Spleen (tissue), 11 donors: ENCODE measurements at regions not wholly inside any gene's neighbourhood (a gene's known extent, or its start where the extent isn't known, plus 50 kb on each side); places are given as distances from the start of the nearest gene placed in this dataset.

Experiments
- DNase-seq: peaks from one replicate; pipeline ENCODE4 v3.0.0-alpha.2; 2020
- H3K27ac ChIP-seq, 8 donors: fragments of 200-600 bp; sonication (generic) in 7 of 8; 1 replicate in 4 of 8; 2 replicates in 4 of 8; pipeline versions ENCODE4 v1.5.0 to v1.8.0; 2016 to 2021; ENCODE audit warnings: inconsistent platforms in 4 of 8, mild to moderate bottlenecking in 4 of 8, moderate library complexity in 1 of 8
- H3K27me3 ChIP-seq, 7 donors: fragments of 200-600 bp; sonication (generic) in 6 of 7; replicated peaks in 1 of 7; 1 replicate in 4 of 7; 2 replicates in 3 of 7; pipeline versions ENCODE4 v1.5.0 to v1.8.0; 2016 to 2021; ENCODE audit warnings: inconsistent platforms in 3 of 7, mild to moderate bottlenecking in 1 of 7
- H3K36me3 ChIP-seq, 6 donors: fragments of 200-600 bp; sonication (generic) in 5 of 6; 1 replicate in 4 of 6; 2 replicates in 2 of 6; pipeline versions ENCODE4 v1.5.0 to v1.8.0; 2016 to 2021; ENCODE audit warnings: inconsistent platforms in 2 of 6
- H3K4me1 ChIP-seq, 6 donors: fragments of 200-600 bp; sonication (generic) in 5 of 6; 1 replicate in 3 of 6; 2 replicates in 3 of 6; pipeline versions ENCODE4 v1.5.0 to v1.8.0; 2016 to 2021; ENCODE audit warnings: inconsistent platforms in 3 of 6
- H3K4me3 ChIP-seq, 8 donors: fragments of 200-600 bp; sonication (generic) in 7 of 8; 1 replicate in 4 of 8; 2 replicates in 4 of 8; pipeline versions ENCODE4 v1.5.0 to v1.8.0; 2016 to 2021; ENCODE audit warnings: inconsistent platforms in 4 of 8, mild to moderate bottlenecking in 4 of 8, moderate library complexity in 2 of 8
- H3K9me3 ChIP-seq, 8 donors: fragments of 200-600 bp; sonication (generic) in 7 of 8; 1 replicate in 4 of 8; 2 replicates in 4 of 8; pipeline versions ENCODE4 v1.5.0 to v1.8.0; 2016 to 2021; ENCODE audit warnings: inconsistent platforms in 4 of 8
- POLR2A ChIP-seq, 3 donors: fragments of 450-650 bp; IDR thresholded peaks; one replicate each; pipeline ENCODE4 v1.5.1; 2017; ENCODE audit warnings: antibody characterized with exemption in 3 of 3, mild to moderate bottlenecking in 1 of 3
- POLR2AphosphoS5 ChIP-seq, 3 donors: sonication (generic); formaldehyde crosslinking; IDR thresholded peaks; one replicate each; pipeline ENCODE4 v1.5.1; 2017; ENCODE audit warnings: antibody characterized with exemption in 3 of 3
- WGBS, 5 donors: extraction: QIAGEN DNeasy Blood & Tissue Kit in 3 of 5; methylation state at CpG; one replicate each; pipeline versions ENCODE4 v1.1.5 to v1.1.7; 2013 to 2018; 5-methylcytosine and 5-hydroxymethylcytosine counted together
- intact Hi-C: fragments of 100-400 bp; cut with DNase I; formaldehyde crosslinking; loops from one replicate; pipeline ENCODE4 v1.15.0; 2023; ENCODE audit warnings: low total_unique reads
- TF ChIP-seq, protein P1 (sequence below), 11 experiments: fragments of 200-600 bp in 7 of 11; fragments of 450-650 bp in 4 of 11; sonication (generic) in 4 of 11; IDR thresholded peaks in 8 of 11; conservative IDR thresholded peaks in 3 of 11; 1 replicate in 7 of 11; 2 replicates in 4 of 11; pipeline versions ENCODE4 v1.4.0 to v1.8.0; 2016 to 2021; ENCODE audit warnings: antibody characterized with exemption in 11 of 11, inconsistent platforms in 4 of 11, mild to moderate bottlenecking in 1 of 11
- donor health status: healthy with polysubstance abuse.
- donor health status: DM: no; HTN: no; CAD: no; lungs with moderate emphysema.
- donor health status: DM: no; HTN: no; CAD: no.
- donor health status: Bipolar disorder and iron deficiency.
- donor health status: healthy.
- donor health status: DM: no; HTN: no; CAD: no.
- donor health status: DM: yes; HTN: yes; CAD: no.

DNA sequence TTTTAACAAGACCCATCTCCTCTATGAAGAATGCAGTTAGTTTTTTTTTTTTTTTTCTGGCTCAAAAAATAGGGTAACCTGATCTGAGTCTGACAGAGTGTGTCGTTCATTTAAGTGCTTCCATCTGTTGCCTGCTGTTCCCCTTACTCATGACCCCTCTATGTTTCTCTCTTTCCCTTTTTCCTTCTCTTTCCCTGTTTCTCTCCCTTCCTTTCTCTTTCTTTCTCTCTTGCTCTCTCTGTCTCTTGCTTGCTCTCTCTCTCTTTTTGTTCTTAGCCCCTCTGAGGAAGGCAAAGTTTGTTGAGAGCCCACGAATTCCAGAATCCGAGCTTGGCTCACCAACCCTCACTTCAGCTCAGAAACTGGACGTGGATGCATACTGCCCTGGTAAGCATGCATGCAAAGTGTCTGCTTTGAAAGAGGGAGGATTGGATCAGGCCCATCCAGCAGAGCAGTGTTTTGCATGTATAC lies 185.0 kb downstream of the TANC2 start:
- Histone ChIP-seq H3K4me3 (no peak overlapping the region), H3K27ac (no peak overlapping the region), H3K9me3 (no peaks in the 10 kb centered on the region), H3K27me3 (no peaks in the 10 kb centered on the region), H3K36me3 (no peaks in the 10 kb centered on the region), H3K4me1 (no peaks in the 10 kb centered on the region)
- DNase-seq, result no peak
- WGBS, 5 donors, result 66 to 86% (median 75%) methylated on average over 4 of the region's 4 CpGs
- TF ChIP-seq, protein P1, sequence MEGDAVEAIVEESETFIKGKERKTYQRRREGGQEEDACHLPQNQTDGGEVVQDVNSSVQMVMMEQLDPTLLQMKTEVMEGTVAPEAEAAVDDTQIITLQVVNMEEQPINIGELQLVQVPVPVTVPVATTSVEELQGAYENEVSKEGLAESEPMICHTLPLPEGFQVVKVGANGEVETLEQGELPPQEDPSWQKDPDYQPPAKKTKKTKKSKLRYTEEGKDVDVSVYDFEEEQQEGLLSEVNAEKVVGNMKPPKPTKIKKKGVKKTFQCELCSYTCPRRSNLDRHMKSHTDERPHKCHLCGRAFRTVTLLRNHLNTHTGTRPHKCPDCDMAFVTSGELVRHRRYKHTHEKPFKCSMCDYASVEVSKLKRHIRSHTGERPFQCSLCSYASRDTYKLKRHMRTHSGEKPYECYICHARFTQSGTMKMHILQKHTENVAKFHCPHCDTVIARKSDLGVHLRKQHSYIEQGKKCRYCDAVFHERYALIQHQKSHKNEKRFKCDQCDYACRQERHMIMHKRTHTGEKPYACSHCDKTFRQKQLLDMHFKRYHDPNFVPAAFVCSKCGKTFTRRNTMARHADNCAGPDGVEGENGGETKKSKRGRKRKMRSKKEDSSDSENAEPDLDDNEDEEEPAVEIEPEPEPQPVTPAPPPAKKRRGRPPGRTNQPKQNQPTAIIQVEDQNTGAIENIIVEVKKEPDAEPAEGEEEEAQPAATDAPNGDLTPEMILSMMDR (IDR thresholded peaks at IDR 0.05 in 8 of 11, conservative IDR thresholded peaks at IDR 0.05 in 3 of 11), result no peak
- TF ChIP-seq POLR2A (IDR thresholded peaks at IDR 0.05) (no peak), POLR2AphosphoS5 (IDR thresholded peaks at IDR 0.05) (no peak)
- intact Hi-C loops, result no loop called here

DNA sequence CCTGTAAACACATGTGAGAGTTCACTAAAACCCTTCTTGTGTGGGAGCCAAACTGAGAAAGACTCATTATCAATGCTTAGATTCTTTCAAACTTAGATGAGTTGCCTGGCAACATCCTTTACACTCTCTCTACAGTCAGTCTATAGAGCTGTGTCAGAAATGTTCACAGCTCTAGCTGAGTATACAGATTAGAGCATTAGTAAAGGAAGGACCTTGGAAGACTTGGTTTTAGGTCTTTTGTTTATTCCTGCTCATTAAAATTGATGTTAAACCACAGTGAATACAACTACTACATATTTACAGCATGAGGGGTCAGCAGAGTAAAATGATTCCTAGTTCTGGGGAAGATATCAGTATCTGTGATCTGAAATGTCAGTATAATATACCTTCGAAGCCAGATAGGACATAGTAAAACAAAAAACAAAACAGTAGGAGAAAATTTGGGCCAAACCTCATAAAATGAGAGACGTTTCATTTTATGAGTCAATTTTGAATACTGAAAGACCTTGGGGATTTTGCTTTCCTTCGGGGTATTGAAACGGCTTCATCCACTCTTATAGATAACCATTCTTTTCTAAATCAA lies 186.0 kb downstream of the TANC2 start:
- Histone ChIP-seq H3K9me3 (no peaks in the 10 kb centered on the region), H3K36me3 (no peaks in the 10 kb centered on the region), H3K4me3 (no peak overlapping the region), H3K27me3 (no peaks in the 10 kb centered on the region), H3K4me1 (no peaks in the 10 kb centered on the region), H3K27ac (no peak overlapping the region)
- intact Hi-C loops, result no loop called here
- WGBS, 5 donors, result 68 to 83% (median 82%) methylated on average over 4 of the region's 4 CpGs
- no peak for DNase-seq
- TF ChIP-seq POLR2AphosphoS5 (IDR thresholded peaks at IDR 0.05), result no peak
- TF ChIP-seq POLR2A (IDR thresholded peaks at IDR 0.05), result no peak
- TF ChIP-seq, protein P1 (IDR thresholded peaks at IDR 0.05 in 8 of 11, conservative IDR thresholded peaks at IDR 0.05 in 3 of 11), result no peak

DNA sequence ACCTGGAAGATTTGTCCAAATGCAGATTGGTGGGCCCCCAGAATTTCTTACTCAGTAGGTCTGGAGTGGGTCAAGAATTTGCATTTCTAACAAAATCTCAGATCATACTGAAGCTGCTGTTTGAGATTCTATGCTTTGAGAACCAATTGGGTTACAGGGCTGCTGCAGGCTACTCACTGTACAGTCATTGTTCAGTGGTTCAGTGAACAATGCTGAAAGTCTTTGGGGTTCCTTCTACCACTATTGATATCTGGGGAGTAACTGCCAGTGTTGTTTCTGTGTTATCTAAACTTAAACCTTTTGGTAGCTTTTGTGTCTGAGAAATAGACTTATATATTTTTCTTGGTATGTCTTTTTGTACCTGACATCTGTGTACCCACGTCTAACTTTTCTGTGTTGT lies 187.5 kb downstream of the TANC2 start:
- H3K27ac ChIP-seq, result no peak overlapping the region
- no peaks in the 10 kb centered on the region for H3K27me3 ChIP-seq
- no peaks in the 10 kb centered on the region for H3K9me3 ChIP-seq
- H3K4me3 ChIP-seq, result no peak overlapping the region
- WGBS, 5 donors, result 69 to 83% (median 76%) methylated on average over 1 of the region's 1 CpG
- no peaks in the 10 kb centered on the region for H3K36me3 ChIP-seq
- TF ChIP-seq, protein P1 (IDR thresholded peaks at IDR 0.05 in 8 of 11, conservative IDR thresholded peaks at IDR 0.05 in 3 of 11), result no peak
- no peak for TF ChIP-seq POLR2AphosphoS5 (IDR thresholded peaks at IDR 0.05)
- DNase-seq, result no peak
- peaks cover 0 to 4% (median 0%) of the 10 kb centered on the region in 6 donors for H3K4me1 ChIP-seq
- intact Hi-C loops, result no loop called here

DNA sequence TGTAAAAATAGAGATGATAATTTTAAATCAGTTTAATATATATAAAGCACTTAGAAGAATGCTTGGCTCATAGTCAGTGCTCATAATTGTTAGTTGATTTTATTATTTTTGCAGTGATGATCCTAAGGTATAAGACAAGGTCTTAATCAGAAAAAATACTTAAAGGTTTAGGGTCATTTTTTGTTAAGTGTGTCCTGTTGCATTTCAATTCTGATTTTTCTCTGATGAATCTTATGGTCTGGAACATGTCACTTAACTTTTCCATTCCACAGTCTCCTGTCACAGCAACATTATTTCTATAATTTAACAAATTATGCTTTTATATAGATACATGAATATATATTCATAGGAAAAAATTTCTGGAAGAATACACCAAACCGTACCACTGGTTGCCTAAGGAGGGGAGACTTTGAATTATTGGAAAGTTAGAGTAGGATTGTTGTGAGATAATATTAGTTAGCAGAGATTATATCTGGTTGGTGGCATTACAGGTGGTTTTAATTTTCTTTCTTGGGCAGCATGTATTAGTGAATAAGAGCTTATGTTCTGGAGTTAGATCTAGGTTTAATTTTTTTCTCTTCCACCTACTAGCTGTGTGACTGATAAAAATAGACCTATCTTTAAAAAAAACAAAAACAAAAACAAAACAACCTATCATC lies 188.7 kb downstream of the TANC2 start:
- 89 to 100% (median 100%) methylated on average over 1 of the region's 1 CpG for WGBS, 5 donors
- intact Hi-C loops, result no loop called here
- H3K4me1 ChIP-seq, result peaks cover 0 to 4% (median 0%) of the 10 kb centered on the region in 6 donors
- no peaks in the 10 kb centered on the region for H3K36me3 ChIP-seq
- H3K4me3 ChIP-seq, result no peak overlapping the region
- TF ChIP-seq POLR2A (IDR thresholded peaks at IDR 0.05) (no peak), POLR2AphosphoS5 (IDR thresholded peaks at IDR 0.05) (no peak)
- TF ChIP-seq, protein P1 (IDR thresholded peaks at IDR 0.05 in 8 of 11, conservative IDR thresholded peaks at IDR 0.05 in 3 of 11), result no peak
- no peak overlapping the region for H3K27ac ChIP-seq
- no peaks in the 10 kb centered on the region for H3K9me3 ChIP-seq
- H3K27me3 ChIP-seq, result no peaks in the 10 kb centered on the region
- DNase-seq, result no peak
